GM12878 (cell line): ENCODE measurements at regions not wholly inside any gene's neighbourhood (a gene's known extent, or its start where the extent isn't known, plus 50 kb on each side); places are given as distances from the start of the nearest gene placed in this dataset.

Experiments used
- CREB1 ChIP-seq: IDR thresholded peaks from 2 replicates; pipeline ENCODE4 v1.6.1; 2012; ENCODE audit warnings: low read depth, mild to moderate bottlenecking, inconsistent platforms
- EED ChIP-seq: sonication (generic); IDR thresholded peaks from 2 replicates; pipeline ENCODE4 v1.6.1; 2016; ENCODE audit warnings: antibody characterized with exemption, low read depth
- LARP7 ChIP-seq: fragments of 450-650 bp; IDR thresholded peaks from 2 replicates; pipeline ENCODE4 v1.6.1; 2017; ENCODE audit warnings: mild to moderate bottlenecking
- MYB ChIP-seq: fragments of 150-350 bp; IDR thresholded peaks from 2 replicates; pipeline ENCODE4 v1.6.1; 2014; ENCODE audit warnings: mild to moderate bottlenecking, low read depth, low read length, borderline replicate concordance
- NBN ChIP-seq: fragments of 450-650 bp; IDR thresholded peaks from 2 replicates; pipeline ENCODE4 v1.6.1; 2016
- NFYB ChIP-seq: IDR thresholded peaks from 2 replicates; pipeline ENCODE4 v1.6.1; 2011; ENCODE audit warnings: low read depth, mild to moderate bottlenecking, low read length, improper control_type of control experiment, moderate library complexity; ENCODE audit not compliant: insufficient read depth
- PAX5 ChIP-seq: IDR thresholded peaks from 2 replicates; pipeline ENCODE4 v1.6.1; 2011; ENCODE audit warnings: low read depth, low read length, borderline replicate concordance
- POLR2AphosphoS2 ChIP-seq: IDR thresholded peaks from 2 replicates; pipeline ENCODE4 v1.6.1; 2011; ENCODE audit warnings: low read depth, mild to moderate bottlenecking, low read length, improper control_type of control experiment, moderate library complexity
- POU2F2 ChIP-seq: IDR thresholded peaks from 3 replicates; pipeline ENCODE4 v1.6.1; 2011; ENCODE audit warnings: low read depth, mild to moderate bottlenecking, low read length, borderline replicate concordance
- SMARCA5 ChIP-seq: fragments of 450-650 bp; IDR thresholded peaks from 2 replicates; pipeline ENCODE4 v1.6.1; 2017; ENCODE audit warnings: mild to moderate bottlenecking
- YBX1 ChIP-seq: fragments of 450-650 bp; IDR thresholded peaks from 2 replicates; pipeline ENCODE4 v1.6.1; 2016; ENCODE audit warnings: antibody characterized with exemption
- ZNF207 ChIP-seq: fragments of 450-650 bp; IDR thresholded peaks from 2 replicates; pipeline ENCODE4 v1.6.1; 2014; ENCODE audit warnings: antibody characterized with exemption, mild to moderate bottlenecking, borderline replicate concordance
- TF ChIP-seq, protein P1 (sequence below): fragments of 450-650 bp; IDR thresholded peaks from 2 replicates; pipeline ENCODE4 v1.6.1; 2017; ENCODE audit warnings: mild to moderate bottlenecking, moderate library complexity
- TF ChIP-seq, protein P2 (sequence below): IDR thresholded peaks from 2 replicates; pipeline ENCODE4 v1.6.1; 2012; ENCODE audit warnings: improper control_type of control experiment, low read depth, low read length; ENCODE audit not compliant: insufficient replicate concordance
- TF ChIP-seq, protein P3 (sequence below): fragments of 450-650 bp; IDR thresholded peaks from 2 replicates; pipeline ENCODE4 v1.6.1; 2018; ENCODE audit warnings: mild to moderate bottlenecking, low read depth, moderate library complexity; ENCODE audit not compliant: partially characterized antibody
- TF ChIP-seq, protein P4 (sequence below): fragments of 150-350 bp; IDR thresholded peaks from 2 replicates; pipeline ENCODE4 v1.6.1; 2014; ENCODE audit warnings: mild to moderate bottlenecking, low read depth, low read length

DNA sequence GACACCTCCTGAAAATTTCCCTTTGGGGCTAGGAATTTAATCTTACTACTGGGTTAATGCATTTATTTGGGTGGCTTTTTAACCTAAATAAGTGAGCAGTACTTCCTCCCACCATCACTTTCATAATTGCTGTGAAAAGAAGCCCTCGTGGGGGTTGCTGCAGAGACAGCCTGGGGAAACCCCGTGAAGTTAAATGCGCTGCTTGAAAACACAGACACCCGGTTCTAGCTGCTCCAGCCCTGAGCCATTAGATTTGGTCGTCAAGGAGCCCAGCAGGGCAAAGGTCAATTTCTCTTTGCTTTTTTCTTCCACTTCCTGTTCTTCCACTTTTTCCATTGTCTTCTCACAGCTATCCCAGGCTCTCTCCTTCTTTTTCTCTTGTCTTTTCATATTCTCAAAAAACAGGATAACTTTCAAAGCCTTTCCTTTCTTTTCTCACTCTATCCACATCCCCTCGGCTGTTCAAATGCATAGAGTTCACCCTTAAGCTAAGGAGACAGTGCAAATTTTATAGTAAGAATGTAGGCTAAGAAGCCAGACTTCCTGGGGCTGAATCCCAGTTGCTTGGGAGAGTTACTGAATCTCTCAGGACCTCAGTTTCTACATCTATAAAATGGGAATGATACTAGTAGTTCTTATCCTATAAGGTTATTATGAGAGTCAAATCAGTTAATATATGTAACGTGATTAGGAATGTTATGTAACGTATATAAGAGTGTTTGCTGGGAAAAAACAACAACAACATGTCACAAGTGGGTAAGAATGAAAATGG, 91.5 kb upstream of the ZNF827 start (continued):
- TF ChIP-seq, protein P1, sequence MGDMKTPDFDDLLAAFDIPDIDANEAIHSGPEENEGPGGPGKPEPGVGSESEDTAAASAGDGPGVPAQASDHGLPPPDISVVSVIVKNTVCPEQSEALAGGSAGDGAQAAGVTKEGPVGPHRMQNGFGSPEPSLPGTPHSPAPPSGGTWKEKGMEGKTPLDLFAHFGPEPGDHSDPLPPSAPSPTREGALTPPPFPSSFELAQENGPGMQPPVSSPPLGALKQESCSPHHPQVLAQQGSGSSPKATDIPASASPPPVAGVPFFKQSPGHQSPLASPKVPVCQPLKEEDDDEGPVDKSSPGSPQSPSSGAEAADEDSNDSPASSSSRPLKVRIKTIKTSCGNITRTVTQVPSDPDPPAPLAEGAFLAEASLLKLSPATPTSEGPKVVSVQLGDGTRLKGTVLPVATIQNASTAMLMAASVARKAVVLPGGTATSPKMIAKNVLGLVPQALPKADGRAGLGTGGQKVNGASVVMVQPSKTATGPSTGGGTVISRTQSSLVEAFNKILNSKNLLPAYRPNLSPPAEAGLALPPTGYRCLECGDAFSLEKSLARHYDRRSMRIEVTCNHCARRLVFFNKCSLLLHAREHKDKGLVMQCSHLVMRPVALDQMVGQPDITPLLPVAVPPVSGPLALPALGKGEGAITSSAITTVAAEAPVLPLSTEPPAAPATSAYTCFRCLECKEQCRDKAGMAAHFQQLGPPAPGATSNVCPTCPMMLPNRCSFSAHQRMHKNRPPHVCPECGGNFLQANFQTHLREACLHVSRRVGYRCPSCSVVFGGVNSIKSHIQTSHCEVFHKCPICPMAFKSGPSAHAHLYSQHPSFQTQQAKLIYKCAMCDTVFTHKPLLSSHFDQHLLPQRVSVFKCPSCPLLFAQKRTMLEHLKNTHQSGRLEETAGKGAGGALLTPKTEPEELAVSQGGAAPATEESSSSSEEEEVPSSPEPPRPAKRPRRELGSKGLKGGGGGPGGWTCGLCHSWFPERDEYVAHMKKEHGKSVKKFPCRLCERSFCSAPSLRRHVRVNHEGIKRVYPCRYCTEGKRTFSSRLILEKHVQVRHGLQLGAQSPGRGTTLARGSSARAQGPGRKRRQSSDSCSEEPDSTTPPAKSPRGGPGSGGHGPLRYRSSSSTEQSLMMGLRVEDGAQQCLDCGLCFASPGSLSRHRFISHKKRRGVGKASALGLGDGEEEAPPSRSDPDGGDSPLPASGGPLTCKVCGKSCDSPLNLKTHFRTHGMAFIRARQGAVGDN: no peak
- TF ChIP-seq MYB (no peak), EED (peak; percentile 28; the same call in 1 of the 2 replicates), ZNF207 (no peak), LARP7 (no peak), PAX5 (no peak), CREB1 (no peak), POU2F2 (no peak), YBX1 (no peak), NBN (peak; percentile 17; the same call in 1 of the 2 replicates), NFYB (no peak), POLR2AphosphoS2 (no peak), SMARCA5 (no peak)
- TF ChIP-seq, protein P2, sequence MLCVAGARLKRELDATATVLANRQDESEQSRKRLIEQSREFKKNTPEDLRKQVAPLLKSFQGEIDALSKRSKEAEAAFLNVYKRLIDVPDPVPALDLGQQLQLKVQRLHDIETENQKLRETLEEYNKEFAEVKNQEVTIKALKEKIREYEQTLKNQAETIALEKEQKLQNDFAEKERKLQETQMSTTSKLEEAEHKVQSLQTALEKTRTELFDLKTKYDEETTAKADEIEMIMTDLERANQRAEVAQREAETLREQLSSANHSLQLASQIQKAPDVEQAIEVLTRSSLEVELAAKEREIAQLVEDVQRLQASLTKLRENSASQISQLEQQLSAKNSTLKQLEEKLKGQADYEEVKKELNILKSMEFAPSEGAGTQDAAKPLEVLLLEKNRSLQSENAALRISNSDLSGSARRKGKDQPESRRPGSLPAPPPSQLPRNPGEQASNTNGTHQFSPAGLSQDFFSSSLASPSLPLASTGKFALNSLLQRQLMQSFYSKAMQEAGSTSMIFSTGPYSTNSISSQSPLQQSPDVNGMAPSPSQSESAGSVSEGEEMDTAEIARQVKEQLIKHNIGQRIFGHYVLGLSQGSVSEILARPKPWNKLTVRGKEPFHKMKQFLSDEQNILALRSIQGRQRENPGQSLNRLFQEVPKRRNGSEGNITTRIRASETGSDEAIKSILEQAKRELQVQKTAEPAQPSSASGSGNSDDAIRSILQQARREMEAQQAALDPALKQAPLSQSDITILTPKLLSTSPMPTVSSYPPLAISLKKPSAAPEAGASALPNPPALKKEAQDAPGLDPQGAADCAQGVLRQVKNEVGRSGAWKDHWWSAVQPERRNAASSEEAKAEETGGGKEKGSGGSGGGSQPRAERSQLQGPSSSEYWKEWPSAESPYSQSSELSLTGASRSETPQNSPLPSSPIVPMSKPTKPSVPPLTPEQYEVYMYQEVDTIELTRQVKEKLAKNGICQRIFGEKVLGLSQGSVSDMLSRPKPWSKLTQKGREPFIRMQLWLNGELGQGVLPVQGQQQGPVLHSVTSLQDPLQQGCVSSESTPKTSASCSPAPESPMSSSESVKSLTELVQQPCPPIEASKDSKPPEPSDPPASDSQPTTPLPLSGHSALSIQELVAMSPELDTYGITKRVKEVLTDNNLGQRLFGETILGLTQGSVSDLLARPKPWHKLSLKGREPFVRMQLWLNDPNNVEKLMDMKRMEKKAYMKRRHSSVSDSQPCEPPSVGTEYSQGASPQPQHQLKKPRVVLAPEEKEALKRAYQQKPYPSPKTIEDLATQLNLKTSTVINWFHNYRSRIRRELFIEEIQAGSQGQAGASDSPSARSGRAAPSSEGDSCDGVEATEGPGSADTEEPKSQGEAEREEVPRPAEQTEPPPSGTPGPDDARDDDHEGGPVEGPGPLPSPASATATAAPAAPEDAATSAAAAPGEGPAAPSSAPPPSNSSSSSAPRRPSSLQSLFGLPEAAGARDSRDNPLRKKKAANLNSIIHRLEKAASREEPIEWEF: no peak
- TF ChIP-seq, protein P3, sequence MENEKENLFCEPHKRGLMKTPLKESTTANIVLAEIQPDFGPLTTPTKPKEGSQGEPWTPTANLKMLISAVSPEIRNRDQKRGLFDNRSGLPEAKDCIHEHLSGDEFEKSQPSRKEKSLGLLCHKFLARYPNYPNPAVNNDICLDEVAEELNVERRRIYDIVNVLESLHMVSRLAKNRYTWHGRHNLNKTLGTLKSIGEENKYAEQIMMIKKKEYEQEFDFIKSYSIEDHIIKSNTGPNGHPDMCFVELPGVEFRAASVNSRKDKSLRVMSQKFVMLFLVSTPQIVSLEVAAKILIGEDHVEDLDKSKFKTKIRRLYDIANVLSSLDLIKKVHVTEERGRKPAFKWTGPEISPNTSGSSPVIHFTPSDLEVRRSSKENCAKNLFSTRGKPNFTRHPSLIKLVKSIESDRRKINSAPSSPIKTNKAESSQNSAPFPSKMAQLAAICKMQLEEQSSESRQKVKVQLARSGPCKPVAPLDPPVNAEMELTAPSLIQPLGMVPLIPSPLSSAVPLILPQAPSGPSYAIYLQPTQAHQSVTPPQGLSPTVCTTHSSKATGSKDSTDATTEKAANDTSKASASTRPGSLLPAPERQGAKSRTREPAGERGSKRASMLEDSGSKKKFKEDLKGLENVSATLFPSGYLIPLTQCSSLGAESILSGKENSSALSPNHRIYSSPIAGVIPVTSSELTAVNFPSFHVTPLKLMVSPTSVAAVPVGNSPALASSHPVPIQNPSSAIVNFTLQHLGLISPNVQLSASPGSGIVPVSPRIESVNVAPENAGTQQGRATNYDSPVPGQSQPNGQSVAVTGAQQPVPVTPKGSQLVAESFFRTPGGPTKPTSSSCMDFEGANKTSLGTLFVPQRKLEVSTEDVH: no peak
- TF ChIP-seq, protein P4, sequence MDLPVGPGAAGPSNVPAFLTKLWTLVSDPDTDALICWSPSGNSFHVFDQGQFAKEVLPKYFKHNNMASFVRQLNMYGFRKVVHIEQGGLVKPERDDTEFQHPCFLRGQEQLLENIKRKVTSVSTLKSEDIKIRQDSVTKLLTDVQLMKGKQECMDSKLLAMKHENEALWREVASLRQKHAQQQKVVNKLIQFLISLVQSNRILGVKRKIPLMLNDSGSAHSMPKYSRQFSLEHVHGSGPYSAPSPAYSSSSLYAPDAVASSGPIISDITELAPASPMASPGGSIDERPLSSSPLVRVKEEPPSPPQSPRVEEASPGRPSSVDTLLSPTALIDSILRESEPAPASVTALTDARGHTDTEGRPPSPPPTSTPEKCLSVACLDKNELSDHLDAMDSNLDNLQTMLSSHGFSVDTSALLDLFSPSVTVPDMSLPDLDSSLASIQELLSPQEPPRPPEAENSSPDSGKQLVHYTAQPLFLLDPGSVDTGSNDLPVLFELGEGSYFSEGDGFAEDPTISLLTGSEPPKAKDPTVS: no peak
